ENCODE measurements at regions not wholly inside any gene's neighbourhood (a gene's known extent, or its start where the extent isn't known, plus 50 kb on each side); places are given as distances from the start of the nearest gene placed in this dataset.

DNA sequence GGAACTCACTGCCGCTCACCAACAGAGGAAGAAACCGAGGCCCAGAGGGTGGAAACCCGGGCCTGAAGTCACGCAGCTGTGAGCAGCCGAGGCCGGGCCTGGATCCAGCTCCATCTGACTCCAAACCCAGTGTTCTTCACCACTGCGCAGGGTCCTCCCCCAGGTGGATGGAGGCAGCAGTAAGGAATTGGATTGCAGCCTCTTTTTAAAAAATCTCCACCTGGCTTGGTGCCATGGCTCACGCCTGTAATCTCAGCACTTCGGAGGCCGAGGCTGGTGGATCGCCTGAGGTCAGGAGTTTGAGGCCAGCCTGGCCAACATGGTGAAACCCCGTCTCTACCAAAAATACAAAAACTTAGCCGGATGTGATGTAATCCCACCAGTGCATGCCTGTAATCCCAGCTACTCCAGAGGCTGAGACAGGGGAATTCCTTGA, 177.2 kb downstream of the FOXL1 start:
- peaks cover 4% of the 10 kb centered on the region for H3K27me3 ChIP-seq (ENCODE audit: insufficient read depth, insufficient read length)
- H3K4me1 ChIP-seq (ENCODE audit: insufficient read depth, insufficient read length), result peaks cover 13% of the 10 kb centered on the region
- no peaks in the 10 kb centered on the region for H3K9me3 ChIP-seq (ENCODE audit: insufficient read depth, low read length)
- no peak for TF ChIP-seq ZNF274 (IDR thresholded peaks at IDR 0.05; ENCODE audit: low read depth, low read length)
- no peak for TF ChIP-seq YY1 (IDR thresholded peaks at IDR 0.05; ENCODE audit: insufficient read depth, insufficient read length)
- no peak for TF ChIP-seq SUZ12 (IDR thresholded peaks at IDR 0.05; ENCODE audit: extremely low read depth, insufficient read depth, insufficient read length)
- H3K36me3 ChIP-seq (ENCODE audit: insufficient read depth, insufficient read length, low read length), result no peaks in the 10 kb centered on the region
- no peak for DNase-seq (ENCODE audit: low read depth, low spot score)
- H3K4me3 ChIP-seq (ENCODE audit: insufficient read length, low read depth), result no peak overlapping the region
- no peak overlapping the region for H3K9ac ChIP-seq (ENCODE audit: insufficient read length, low read depth)

DNA sequence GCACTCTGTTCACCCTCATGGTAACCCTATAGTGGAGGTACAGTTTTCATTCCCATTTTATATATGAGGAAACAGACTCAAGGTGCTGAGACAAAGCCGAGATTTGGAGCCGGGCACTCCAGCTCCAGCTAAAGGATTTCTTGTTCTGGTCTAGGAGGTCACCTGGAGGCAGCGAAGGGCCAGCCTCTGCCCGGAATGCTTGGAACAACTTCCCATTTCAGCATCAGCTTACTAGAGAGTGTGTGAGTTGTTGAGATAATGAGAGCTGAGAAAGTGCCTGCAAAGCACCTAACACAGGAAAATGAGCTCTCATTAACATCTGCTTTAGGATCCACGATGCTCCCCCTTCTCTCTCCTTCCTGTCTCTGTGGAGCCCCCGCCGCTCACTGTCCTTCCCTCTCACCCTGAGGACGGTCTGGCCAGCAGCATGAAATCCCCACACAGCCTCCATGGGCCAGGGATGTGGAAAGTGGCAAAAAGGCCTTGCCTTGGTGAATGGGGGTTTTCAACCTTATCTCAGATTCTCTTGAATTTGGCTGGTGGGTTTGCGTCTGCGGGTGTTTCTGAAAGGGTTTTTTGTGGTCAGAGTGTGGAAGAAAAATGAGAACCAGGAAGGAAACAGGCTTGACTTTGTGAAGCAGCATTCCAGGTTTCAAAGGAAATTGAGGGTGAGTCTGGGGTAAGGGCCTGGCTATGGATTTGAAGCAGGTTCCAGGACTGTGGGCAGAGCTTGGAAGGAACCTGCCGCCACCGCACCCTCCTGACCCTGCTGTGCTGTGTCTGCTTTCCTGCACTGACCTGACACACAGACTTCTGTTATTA, 178.7 kb downstream of the FOXL1 start:
- Histone ChIP-seq H3K27me3 (ENCODE audit: insufficient read depth, insufficient read length) (peaks cover 2% of the 10 kb centered on the region), H3K4me1 (ENCODE audit: insufficient read depth, insufficient read length) (peaks cover 9% of the 10 kb centered on the region), H3K36me3 (ENCODE audit: insufficient read depth, insufficient read length, low read length) (no peaks in the 10 kb centered on the region)

DNA sequence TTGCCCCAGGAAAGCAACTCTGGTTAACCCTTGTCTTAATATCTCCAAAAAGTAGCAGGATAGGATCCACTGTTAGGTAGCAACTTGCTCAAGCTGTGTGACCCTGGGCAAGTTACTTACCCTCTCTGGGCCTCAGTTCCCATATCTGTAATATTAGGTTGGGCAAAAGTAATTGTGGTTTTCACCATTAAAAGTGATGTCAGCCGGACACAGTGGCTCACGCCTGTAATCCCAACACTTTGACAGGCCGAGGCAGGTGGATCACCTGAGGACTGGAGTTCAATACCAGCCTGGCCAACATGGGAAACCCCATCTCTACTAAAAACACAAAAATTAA, 179.3 kb downstream of the FOXL1 start:
- no peak overlapping the region for H3K4me3 ChIP-seq (ENCODE audit: insufficient read length, low read depth)
- peaks cover 8% of the 10 kb centered on the region for H3K27me3 ChIP-seq (ENCODE audit: insufficient read depth, insufficient read length)
- no peaks in the 10 kb centered on the region for H3K36me3 ChIP-seq (ENCODE audit: insufficient read depth, insufficient read length, low read length)
- no peak for TF ChIP-seq ZNF274 (IDR thresholded peaks at IDR 0.05; ENCODE audit: low read depth, low read length)
- no peak for TF ChIP-seq SUZ12 (IDR thresholded peaks at IDR 0.05; ENCODE audit: extremely low read depth, insufficient read depth, insufficient read length)
- TF ChIP-seq YY1 (IDR thresholded peaks at IDR 0.05; ENCODE audit: insufficient read depth, insufficient read length), result no peak
- H3K4me1 ChIP-seq (ENCODE audit: insufficient read depth, insufficient read length), result peaks cover 9% of the 10 kb centered on the region
- H3K9ac ChIP-seq (ENCODE audit: insufficient read length, low read depth), result no peak overlapping the region
- H3K9me3 ChIP-seq (ENCODE audit: insufficient read depth, low read length), result no peaks in the 10 kb centered on the region
- DNase-seq (ENCODE audit: low read depth, low spot score), result no peak

More for the DNA sequence above, 178.7 kb downstream of the FOXL1 start:
- no peaks in the 10 kb centered on the region for H3K9me3 ChIP-seq (ENCODE audit: insufficient read depth, low read length)
- no peak for DNase-seq (ENCODE audit: low read depth, low spot score)
- H3K4me3 ChIP-seq (ENCODE audit: insufficient read length, low read depth), result no peak overlapping the region
- H3K9ac ChIP-seq (ENCODE audit: insufficient read length, low read depth), result peak overlapping the region; percentile 16
- TF ChIP-seq YY1 (IDR thresholded peaks at IDR 0.05; ENCODE audit: insufficient read depth, insufficient read length) (no peak), ZNF274 (IDR thresholded peaks at IDR 0.05; ENCODE audit: low read depth, low read length) (no peak), SUZ12 (IDR thresholded peaks at IDR 0.05; ENCODE audit: extremely low read depth, insufficient read depth, insufficient read length) (no peak)

DNA sequence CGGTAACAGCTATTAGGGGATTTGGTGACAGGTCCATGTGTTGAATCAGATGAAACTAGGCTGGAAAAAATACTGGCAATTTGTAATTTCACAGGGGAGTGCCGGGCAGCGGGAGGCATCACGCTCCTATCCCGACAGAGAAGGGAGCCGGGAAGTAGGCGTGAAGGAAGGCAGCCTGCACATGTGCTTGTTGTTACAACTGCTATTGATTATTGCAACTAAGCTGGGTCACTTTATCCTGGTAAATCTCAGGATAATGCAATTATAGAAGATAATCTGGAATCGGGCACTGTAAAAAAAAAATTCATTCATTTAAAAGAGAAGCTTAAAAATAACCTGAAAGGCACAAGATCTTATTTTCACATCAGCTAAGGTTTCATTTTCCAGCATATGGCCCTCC, 180.6 kb downstream of the FOXL1 start:
- peaks cover 9% of the 10 kb centered on the region for H3K4me1 ChIP-seq (ENCODE audit: insufficient read depth, insufficient read length)
- TF ChIP-seq SUZ12 (IDR thresholded peaks at IDR 0.05; ENCODE audit: extremely low read depth, insufficient read depth, insufficient read length), result no peak
- no peak for TF ChIP-seq YY1 (IDR thresholded peaks at IDR 0.05; ENCODE audit: insufficient read depth, insufficient read length)
- no peak for TF ChIP-seq ZNF274 (IDR thresholded peaks at IDR 0.05; ENCODE audit: low read depth, low read length)
- H3K4me3 ChIP-seq (ENCODE audit: insufficient read length, low read depth), result no peak overlapping the region
- DNase-seq (ENCODE audit: low read depth, low spot score), result no peak
- no peaks in the 10 kb centered on the region for H3K9me3 ChIP-seq (ENCODE audit: insufficient read depth, low read length)
- no peak overlapping the region for H3K9ac ChIP-seq (ENCODE audit: insufficient read length, low read depth)
- H3K36me3 ChIP-seq (ENCODE audit: insufficient read depth, insufficient read length, low read length), result no peaks in the 10 kb centered on the region
- peaks cover 10% of the 10 kb centered on the region for H3K27me3 ChIP-seq (ENCODE audit: insufficient read depth, insufficient read length)

DNA sequence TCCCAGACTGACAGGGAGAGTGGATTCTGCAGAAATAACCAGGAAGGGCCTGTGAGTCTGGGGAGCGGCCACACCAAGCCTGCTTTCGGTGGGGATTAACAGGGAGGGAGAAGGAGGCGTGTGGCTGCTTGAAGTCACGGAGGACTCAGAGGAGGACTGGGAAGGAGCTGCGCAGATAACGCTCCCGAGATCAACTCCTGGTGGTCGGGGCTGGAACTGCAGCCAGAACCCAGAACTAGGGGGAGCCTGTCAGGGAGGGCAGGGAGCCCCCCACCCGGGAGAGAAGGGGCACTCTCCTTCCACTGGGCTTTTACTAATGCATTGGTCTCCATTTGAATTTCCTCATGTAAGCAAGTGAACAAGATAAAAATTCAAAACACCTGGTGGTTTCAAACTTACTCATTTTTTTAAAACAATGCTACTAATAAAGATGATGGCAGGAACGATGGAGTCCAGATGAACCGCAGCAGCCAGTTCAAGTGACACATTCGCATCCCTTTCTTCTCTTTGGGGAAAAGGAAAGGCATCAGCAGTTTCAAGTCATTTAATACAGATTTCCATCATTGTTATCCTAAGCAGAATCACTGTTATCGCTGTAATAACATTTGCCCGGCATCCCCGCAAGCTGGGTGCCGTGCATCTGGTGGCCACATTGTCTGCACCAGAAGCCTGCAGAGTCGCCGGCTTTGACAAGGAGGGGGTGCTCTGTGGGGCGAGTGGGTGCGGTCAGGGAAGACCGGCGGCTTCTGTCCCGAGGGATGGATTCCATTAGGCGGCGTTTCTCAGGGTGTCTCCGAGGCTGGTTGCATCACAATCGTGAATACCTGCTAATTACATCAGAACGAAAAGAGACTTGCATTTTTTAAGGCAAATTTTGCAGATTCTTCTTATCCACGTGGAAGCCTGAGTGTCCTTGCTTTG, 183.0 kb downstream of the FOXL1 start:
- Histone ChIP-seq H3K27me3 (ENCODE audit: insufficient read depth, insufficient read length) (peaks cover 10% of the 10 kb centered on the region), H3K4me3 (ENCODE audit: insufficient read length, low read depth) (no peak overlapping the region), H3K36me3 (ENCODE audit: insufficient read depth, insufficient read length, low read length) (no peaks in the 10 kb centered on the region), H3K9ac (ENCODE audit: insufficient read length, low read depth) (no peak overlapping the region), H3K4me1 (ENCODE audit: insufficient read depth, insufficient read length) (peaks cover 9% of the 10 kb centered on the region), H3K9me3 (ENCODE audit: insufficient read depth, low read length) (no peaks in the 10 kb centered on the region)
- peak; percentile 42 for DNase-seq (ENCODE audit: low read depth, low spot score)
- TF ChIP-seq YY1 (IDR thresholded peaks at IDR 0.05; ENCODE audit: insufficient read depth, insufficient read length) (no peak), SUZ12 (IDR thresholded peaks at IDR 0.05; ENCODE audit: extremely low read depth, insufficient read depth, insufficient read length) (no peak), ZNF274 (IDR thresholded peaks at IDR 0.05; ENCODE audit: low read depth, low read length) (no peak)

DNA sequence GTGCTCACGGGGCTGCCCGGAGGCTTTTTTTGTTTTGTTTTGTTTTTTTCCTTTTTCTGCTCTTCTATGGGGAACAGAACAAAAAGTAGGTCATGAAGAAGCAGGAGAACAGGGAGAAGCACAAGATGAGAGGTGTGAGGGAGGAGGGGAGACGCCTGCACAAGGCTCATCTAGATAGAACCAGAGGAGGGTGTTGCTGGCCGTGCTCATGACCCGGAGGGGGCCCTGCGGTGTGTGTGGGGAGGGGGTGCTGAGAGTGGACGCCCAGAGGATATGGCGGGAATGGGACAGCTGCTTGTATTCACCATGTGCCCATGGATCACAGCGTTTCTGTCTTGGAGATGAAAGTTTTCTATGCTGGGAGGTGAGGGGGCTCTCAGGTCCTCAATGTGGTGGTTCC, 183.7 kb downstream of the FOXL1 start:
- no peak for DNase-seq (ENCODE audit: low read depth, low spot score)
- Histone ChIP-seq H3K27me3 (ENCODE audit: insufficient read depth, insufficient read length) (peaks cover 10% of the 10 kb centered on the region), H3K9ac (ENCODE audit: insufficient read length, low read depth) (no peak overlapping the region), H3K36me3 (ENCODE audit: insufficient read depth, insufficient read length, low read length) (no peaks in the 10 kb centered on the region), H3K4me3 (ENCODE audit: insufficient read length, low read depth) (no peak overlapping the region), H3K4me1 (ENCODE audit: insufficient read depth, insufficient read length) (peaks cover 7% of the 10 kb centered on the region), H3K9me3 (ENCODE audit: insufficient read depth, low read length) (peaks cover 4% of the 10 kb centered on the region; the same call in 1 of the 2 replicates)
- TF ChIP-seq YY1 (IDR thresholded peaks at IDR 0.05; ENCODE audit: insufficient read depth, insufficient read length) (no peak), SUZ12 (IDR thresholded peaks at IDR 0.05; ENCODE audit: extremely low read depth, insufficient read depth, insufficient read length) (no peak), ZNF274 (IDR thresholded peaks at IDR 0.05; ENCODE audit: low read depth, low read length) (no peak)

DNA sequence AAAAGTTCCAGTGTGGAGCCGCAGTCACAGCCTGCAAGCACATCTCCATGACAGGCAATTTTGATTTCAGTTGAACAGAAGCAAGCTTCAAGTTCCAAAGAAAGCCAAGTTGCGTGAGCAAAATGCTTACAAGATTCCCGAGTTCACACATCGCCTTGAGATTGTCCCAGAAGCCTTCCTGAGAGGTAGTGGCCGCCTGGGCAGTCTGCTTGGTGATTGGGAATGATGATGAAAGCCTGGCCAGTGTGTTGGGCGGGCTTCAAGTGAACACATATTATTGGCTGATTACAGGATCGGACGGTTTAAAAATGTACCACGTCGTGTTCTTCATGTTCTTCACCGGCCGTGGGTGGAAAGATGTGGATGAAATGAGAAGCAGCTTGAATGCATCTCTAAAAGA, 185.5 kb downstream of the FOXL1 start:
- Histone ChIP-seq H3K4me3 (ENCODE audit: insufficient read length, low read depth) (no peak overlapping the region), H3K4me1 (ENCODE audit: insufficient read depth, insufficient read length) (peaks cover 3% of the 10 kb centered on the region), H3K27me3 (ENCODE audit: insufficient read depth, insufficient read length) (peaks cover 10% of the 10 kb centered on the region), H3K9ac (ENCODE audit: insufficient read length, low read depth) (no peak overlapping the region), H3K36me3 (ENCODE audit: insufficient read depth, insufficient read length, low read length) (no peaks in the 10 kb centered on the region), H3K9me3 (ENCODE audit: insufficient read depth, low read length) (peaks cover 4% of the 10 kb centered on the region; the same call in 1 of the 2 replicates)
- TF ChIP-seq ZNF274 (IDR thresholded peaks at IDR 0.05; ENCODE audit: low read depth, low read length), result no peak
- TF ChIP-seq YY1 (IDR thresholded peaks at IDR 0.05; ENCODE audit: insufficient read depth, insufficient read length), result no peak
- TF ChIP-seq SUZ12 (IDR thresholded peaks at IDR 0.05; ENCODE audit: extremely low read depth, insufficient read depth, insufficient read length), result no peak
- no peak for DNase-seq (ENCODE audit: low read depth, low spot score)
